ENCODE measurements at regions not wholly inside any gene's neighbourhood (a gene's known extent, or its start where the extent isn't known, plus 50 kb on each side); places are given as distances from the start of the nearest gene placed in this dataset.

DNA sequence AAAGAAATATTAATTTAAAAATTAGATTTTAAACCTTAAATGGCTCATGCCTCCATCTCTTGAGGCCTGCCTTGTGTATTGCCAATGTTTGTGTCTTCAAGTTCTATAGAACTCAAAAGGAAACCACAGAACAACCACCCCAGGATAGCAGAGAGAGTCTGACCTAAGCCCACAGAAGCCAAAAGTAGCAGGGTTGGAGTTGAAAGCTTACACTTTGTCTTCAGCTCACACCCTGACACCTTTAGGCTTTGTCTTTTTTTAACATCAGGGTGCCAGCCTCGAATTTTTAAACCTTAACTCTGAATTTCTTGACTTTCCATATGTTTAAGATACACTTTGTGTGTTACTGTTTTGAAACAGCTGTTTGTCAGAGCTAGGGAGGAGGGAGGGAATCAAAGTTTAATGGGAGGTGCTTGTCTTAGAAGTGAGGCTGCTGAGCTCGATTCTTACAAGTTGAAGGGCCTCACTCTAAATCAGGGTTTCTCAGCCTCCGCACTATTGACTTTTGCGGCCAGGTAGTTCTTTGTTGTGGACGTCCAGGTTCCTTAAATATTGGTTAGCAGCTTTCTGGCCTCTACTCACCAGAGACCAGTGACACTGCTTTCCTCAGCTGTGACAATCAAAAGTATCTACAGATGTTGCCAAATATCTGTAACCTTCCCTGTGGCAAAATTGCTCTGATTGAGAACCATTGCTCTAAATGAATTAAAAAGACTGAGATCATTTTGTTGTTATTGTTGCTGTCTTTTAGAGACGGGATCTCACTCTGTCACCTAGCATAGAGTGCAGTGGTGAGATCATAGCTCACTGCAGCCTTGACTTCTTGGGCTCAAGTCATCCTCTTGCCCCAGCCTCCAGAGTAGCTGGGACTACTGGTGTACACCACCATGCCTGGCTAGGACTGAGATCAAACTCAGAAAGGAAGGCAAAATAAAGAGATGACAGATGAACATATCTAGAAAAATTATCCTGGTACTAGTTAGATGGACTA, 139.2 kb upstream of the EOMES start:
- TF ChIP-seq, protein P1, sequence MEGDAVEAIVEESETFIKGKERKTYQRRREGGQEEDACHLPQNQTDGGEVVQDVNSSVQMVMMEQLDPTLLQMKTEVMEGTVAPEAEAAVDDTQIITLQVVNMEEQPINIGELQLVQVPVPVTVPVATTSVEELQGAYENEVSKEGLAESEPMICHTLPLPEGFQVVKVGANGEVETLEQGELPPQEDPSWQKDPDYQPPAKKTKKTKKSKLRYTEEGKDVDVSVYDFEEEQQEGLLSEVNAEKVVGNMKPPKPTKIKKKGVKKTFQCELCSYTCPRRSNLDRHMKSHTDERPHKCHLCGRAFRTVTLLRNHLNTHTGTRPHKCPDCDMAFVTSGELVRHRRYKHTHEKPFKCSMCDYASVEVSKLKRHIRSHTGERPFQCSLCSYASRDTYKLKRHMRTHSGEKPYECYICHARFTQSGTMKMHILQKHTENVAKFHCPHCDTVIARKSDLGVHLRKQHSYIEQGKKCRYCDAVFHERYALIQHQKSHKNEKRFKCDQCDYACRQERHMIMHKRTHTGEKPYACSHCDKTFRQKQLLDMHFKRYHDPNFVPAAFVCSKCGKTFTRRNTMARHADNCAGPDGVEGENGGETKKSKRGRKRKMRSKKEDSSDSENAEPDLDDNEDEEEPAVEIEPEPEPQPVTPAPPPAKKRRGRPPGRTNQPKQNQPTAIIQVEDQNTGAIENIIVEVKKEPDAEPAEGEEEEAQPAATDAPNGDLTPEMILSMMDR (IDR thresholded peaks at IDR 0.05; ENCODE audit: poor library complexity): no peak
- TF ChIP-seq EZH2 (IDR thresholded peaks at IDR 0.05; ENCODE audit: borderline replicate concordance): no peak
- TF ChIP-seq EZH2phosphoT487 (IDR thresholded peaks at IDR 0.05; ENCODE audit: low read depth, severe bottlenecking, unreplicated experiment): no peak

Measured in hepatocyte (in vitro differentiated cells).